PC-9 (cell line): ENCODE measurements at regions not wholly inside any gene's neighbourhood (a gene's known extent, or its start where the extent isn't known, plus 50 kb on each side); places are given as distances from the start of the nearest gene placed in this dataset.

ENCODE experiments used
- EZH2 ChIP-seq: fragments of 200-600 bp; sonication (generic); IDR thresholded peaks from 2 replicates; pipeline ENCODE4 v1.8.0; 2017; ENCODE audit warnings: antibody characterized with exemption, low read depth
- TF ChIP-seq, protein P1 (sequence below): fragments of 200-600 bp; sonication (generic); conservative IDR thresholded peaks from 2 replicates; pipeline ENCODE4 v1.6.1; 2017; ENCODE audit warnings: mixed run types, antibody characterized with exemption, mild to moderate bottlenecking, moderate library complexity

DNA sequence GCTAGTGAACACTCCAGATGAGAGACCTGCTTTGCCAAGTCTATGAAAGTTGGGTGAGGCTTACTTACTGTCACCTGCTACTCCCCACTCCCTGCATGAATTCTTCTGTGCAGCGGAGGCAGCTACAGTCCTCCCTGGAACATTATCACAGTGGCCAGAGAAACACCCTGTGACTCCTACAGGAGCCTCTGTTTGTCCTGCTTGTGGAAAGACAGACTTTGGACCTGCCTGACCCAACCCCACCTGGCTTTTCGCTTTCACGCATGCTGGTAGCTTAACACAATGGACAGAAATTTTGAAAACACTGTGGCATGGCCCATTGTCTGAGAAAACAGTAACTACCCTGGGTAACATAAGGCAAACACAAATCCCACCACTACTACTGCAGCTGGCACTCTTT, 1565.5 kb upstream of the CADM2 start:
- TF ChIP-seq, protein P1, sequence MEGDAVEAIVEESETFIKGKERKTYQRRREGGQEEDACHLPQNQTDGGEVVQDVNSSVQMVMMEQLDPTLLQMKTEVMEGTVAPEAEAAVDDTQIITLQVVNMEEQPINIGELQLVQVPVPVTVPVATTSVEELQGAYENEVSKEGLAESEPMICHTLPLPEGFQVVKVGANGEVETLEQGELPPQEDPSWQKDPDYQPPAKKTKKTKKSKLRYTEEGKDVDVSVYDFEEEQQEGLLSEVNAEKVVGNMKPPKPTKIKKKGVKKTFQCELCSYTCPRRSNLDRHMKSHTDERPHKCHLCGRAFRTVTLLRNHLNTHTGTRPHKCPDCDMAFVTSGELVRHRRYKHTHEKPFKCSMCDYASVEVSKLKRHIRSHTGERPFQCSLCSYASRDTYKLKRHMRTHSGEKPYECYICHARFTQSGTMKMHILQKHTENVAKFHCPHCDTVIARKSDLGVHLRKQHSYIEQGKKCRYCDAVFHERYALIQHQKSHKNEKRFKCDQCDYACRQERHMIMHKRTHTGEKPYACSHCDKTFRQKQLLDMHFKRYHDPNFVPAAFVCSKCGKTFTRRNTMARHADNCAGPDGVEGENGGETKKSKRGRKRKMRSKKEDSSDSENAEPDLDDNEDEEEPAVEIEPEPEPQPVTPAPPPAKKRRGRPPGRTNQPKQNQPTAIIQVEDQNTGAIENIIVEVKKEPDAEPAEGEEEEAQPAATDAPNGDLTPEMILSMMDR: no peak
- TF ChIP-seq EZH2: no peak
